Astrocyte of the cerebellum (primary cell): ENCODE measurements at regions not wholly inside any gene's neighbourhood (a gene's known extent, or its start where the extent isn't known, plus 50 kb on each side); places are given as distances from the start of the nearest gene placed in this dataset.

Experiments
- DNase-seq: peaks from one replicate; pipeline ENCODE4 v3.0.0-alpha.2; 2011; ENCODE audit warnings: low read depth
- H3K4me3 ChIP-seq: 2 replicates; pipeline ENCODE4 v1.5.1; 2011; ENCODE audit warnings: mild to moderate bottlenecking, low read depth, low read length, moderate library complexity
- in situ Hi-C: cut with HindIII; loops from 2 replicates; pipeline ENCODE4 v1.10.0; 2017; ENCODE audit warnings: low sequenced_read_pairs
- TF ChIP-seq, protein P1 (sequence below): IDR thresholded peaks from 2 replicates; pipeline ENCODE4 v1.5.1; 2012; ENCODE audit warnings: low read length, low read depth, moderate library complexity, mild to moderate bottlenecking; ENCODE audit errors: missing control alignments

DNA sequence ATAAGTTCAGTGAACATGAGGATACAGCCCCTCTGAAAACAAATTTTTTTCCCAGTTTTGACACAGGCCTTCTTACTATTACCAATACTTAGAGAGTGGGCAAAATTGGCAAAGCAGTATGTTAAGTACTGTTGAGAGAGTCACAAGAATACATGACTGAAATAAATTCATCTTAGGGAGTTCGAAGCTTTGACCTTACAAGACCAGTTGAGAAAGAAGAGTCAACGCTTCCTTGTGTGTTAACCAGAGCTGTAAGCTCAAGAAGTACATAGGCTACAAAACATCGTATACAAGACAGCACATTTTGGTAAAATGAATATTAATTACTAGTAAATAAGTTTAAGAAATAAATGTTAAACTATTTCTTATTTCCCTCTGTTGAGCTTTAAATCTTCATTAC lies 164.4 kb upstream of the RORA start:
- DNase-seq = no peak
- in situ Hi-C loops = loop anchor here (5.0 kb wide), 1 partner anchor 84 kb away; no protein-coding TSS in a partner anchor
- H3K4me3 ChIP-seq = no peak overlapping the region
- TF ChIP-seq, protein P1, sequence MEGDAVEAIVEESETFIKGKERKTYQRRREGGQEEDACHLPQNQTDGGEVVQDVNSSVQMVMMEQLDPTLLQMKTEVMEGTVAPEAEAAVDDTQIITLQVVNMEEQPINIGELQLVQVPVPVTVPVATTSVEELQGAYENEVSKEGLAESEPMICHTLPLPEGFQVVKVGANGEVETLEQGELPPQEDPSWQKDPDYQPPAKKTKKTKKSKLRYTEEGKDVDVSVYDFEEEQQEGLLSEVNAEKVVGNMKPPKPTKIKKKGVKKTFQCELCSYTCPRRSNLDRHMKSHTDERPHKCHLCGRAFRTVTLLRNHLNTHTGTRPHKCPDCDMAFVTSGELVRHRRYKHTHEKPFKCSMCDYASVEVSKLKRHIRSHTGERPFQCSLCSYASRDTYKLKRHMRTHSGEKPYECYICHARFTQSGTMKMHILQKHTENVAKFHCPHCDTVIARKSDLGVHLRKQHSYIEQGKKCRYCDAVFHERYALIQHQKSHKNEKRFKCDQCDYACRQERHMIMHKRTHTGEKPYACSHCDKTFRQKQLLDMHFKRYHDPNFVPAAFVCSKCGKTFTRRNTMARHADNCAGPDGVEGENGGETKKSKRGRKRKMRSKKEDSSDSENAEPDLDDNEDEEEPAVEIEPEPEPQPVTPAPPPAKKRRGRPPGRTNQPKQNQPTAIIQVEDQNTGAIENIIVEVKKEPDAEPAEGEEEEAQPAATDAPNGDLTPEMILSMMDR = no peak

DNA sequence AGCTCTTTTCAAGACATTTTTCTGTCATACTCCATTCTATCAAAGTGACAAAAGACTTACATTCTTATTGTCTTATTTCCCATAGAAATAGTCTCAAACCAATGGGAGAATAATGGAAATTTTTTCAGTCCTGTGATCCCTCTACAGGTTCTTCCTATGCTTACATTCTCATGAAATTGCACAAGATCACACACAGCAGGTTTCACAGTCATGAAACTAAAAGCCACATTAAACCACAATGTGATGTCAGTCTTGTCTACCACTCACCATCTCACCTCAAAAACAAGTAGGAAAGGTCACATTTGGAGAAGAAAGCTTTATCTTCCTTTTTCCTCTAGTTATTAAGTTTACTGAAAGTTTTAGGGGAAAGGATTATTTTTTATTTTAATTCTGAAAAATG lies 161.0 kb upstream of the RORA start:
- no peak overlapping the region for H3K4me3 ChIP-seq
- TF ChIP-seq, protein P1 = no peak
- in situ Hi-C loops = loop anchor here (5.0 kb wide), 1 partner anchor 87 kb away; no protein-coding TSS in a partner anchor
- DNase-seq = no peak

DNA sequence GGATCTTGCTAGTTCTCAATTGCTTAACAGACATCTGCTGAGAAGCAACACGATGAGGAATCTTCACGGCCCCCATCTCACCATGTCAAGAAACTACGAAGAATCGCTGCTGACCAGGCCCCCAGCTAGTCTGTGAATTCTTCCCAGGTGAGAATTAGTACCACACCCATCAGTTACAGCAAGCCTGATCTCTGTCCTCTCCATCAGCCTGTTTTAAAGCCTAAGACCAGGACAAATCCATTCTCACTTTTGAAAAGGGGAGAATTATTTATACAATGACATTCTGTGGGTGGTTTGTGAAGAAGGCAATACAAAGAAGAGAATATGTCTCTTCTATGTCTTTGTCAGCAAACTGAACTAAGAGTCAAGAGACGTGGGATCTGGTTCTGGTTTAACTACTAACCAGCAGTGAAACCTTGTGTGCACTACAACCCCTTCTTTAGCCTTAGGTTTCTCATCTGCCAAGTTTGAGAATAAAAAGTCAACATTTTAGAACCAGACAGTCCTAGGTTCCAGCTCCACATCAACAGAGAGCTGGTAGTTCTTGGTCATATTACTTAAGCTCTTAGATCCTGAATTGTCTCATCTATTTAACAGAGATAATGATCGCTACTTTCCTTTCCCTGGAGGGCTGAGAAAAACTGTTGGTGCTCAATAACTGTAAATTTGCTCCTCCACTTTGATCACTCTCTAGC lies 160.4 kb upstream of the RORA start:
- H3K4me3 ChIP-seq = no peak overlapping the region
- TF ChIP-seq, protein P1 = no peak
- in situ Hi-C loops = loop anchor here (5.0 kb wide), 1 partner anchor 88 kb away; no protein-coding TSS in a partner anchor
- DNase-seq = no peak

DNA sequence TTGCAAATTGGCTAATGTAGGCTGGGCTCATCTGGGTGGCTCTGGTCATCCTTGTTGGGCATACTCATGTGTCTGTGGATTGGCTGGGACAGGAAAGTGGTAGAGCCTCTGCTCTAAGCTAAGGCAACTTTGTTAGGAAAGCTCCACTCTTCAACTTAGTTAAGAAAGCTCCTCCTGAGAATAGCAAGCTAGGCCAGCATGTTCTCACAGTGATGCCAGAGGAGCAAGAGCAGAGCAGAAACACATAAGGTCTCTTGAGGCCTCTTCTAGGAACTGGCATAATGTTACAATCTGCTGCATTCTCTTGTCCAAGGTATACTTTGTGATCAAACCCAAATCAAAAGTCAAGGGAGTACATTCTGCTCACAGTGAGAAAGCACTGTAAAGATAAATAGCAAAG lies 158.6 kb upstream of the RORA start:
- TF ChIP-seq, protein P1 = no peak
- H3K4me3 ChIP-seq = no peak overlapping the region
- in situ Hi-C loops = no loop called here
- no peak for DNase-seq

DNA sequence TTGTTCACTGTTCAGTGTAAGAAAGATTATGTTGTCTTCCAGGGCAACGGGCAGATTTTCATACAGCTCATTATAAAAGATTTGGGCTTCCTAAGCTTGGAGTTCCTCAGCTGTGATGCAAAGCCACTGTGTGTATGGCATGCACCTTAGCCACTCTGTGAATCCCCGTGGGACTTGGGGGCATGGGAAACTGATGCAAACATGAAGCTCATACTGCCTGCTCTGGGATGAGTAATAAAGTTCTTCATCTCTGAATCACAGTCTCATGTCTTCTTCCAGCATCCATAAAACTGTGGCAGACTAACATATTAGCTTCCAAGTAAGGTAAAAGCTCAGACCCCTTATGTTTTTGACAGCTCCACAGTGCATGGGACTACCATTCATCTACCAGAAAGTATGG lies 154.3 kb upstream of the RORA start:
- no peak for DNase-seq
- TF ChIP-seq, protein P1 = no peak
- no peak overlapping the region for H3K4me3 ChIP-seq
- in situ Hi-C loops = no loop called here

DNA sequence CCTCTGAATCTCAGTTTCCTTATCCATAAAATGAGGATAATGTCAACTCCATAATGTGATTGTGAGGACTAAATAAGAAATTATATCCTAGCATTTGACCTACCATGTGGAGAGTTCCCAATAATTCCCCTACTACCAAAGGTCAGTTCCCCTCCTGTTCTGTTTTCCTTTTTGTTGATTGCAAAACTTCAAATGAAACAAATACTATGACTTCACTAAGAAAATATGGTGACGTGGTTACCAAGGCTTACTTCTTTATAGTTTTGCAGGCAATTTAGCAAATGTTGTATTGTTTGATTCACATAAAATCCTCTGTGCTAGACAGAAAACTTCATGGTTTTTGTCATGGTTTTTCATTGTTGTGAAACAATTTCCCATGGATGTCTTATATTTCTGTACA lies 153.8 kb upstream of the RORA start:
- TF ChIP-seq, protein P1 = no peak
- H3K4me3 ChIP-seq = no peak overlapping the region
- in situ Hi-C loops = no loop called here
- no peak for DNase-seq

DNA sequence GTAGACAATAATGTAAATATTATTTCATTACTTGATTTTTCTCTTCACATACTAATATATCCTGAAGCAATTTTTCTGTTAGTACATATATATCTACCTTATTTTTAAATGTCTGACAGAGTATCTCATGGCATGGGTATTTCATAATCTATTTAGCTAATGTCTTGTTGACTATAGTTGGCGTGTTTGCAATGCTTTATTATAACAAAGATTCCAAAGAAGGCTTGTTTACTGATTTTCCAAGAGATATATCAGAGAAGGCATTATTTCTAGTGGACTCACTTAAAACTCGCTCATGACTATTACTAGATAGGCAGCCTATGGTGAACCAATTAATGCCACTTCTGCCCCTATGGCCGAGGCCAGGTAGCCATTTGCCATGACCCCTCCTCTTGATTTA lies 152.4 kb upstream of the RORA start:
- in situ Hi-C loops = no loop called here

More for the DNA sequence above, 152.4 kb upstream of the RORA start:
- no peak for DNase-seq
- no peak overlapping the region for H3K4me3 ChIP-seq
- TF ChIP-seq, protein P1 = no peak
